Nephron (organoid): ENCODE measurements at regions not wholly inside any gene's neighbourhood (a gene's known extent, or its start where the extent isn't known, plus 50 kb on each side); places are given as distances from the start of the nearest gene placed in this dataset.

Experiments used
- H3K27ac Mint-ChIP-seq, 3 experiments: 2 replicates each; pipeline ENCODE4 v1.8.0; 2020; ENCODE audit warnings: mixed read lengths in 3 of 3, mild to moderate bottlenecking in 2 of 3, moderate library complexity in 1 of 3
- H3K27me3 Mint-ChIP-seq: 2 replicates; pipeline ENCODE4 v1.8.0; 2021; ENCODE audit warnings: low read depth, mild to moderate bottlenecking, moderate library complexity, mixed read lengths
- H3K36me3 Mint-ChIP-seq: 2 replicates; pipeline ENCODE4 v1.8.0; 2020; ENCODE audit warnings: low read depth, mixed read lengths
- H3K4me1 Mint-ChIP-seq: 2 replicates; pipeline ENCODE4 v1.8.0; 2020; ENCODE audit warnings: mixed read lengths
- H3K4me3 Mint-ChIP-seq, 3 experiments: 2 replicates each; pipeline ENCODE4 v1.8.0; 2020; ENCODE audit warnings: mild to moderate bottlenecking in 3 of 3, mixed read lengths in 3 of 3, moderate library complexity in 2 of 3
- H3K9me3 Mint-ChIP-seq: 2 replicates; pipeline ENCODE4 v1.8.0; 2020; ENCODE audit warnings: mixed read lengths
- CTCF ChIP-seq, 3 experiments: fragments of 200-600 bp; sonication (generic); IDR thresholded peaks; one replicate each; pipeline ENCODE4 v1.5.0; 2021; ENCODE audit warnings: antibody characterized with exemption in 3 of 3; ENCODE audit not compliant: unreplicated experiment in 3 of 3

GRCh38 chr16:22663389-22664064 lies 150.4 kb upstream of the HS3ST2 start:
- no peaks in the 10 kb centered on the region for H3K27me3 Mint-ChIP-seq
- no peaks in the 10 kb centered on the region for H3K9me3 Mint-ChIP-seq
- H3K27ac Mint-ChIP-seq = no peak overlapping the region
- H3K4me1 Mint-ChIP-seq = no peaks in the 10 kb centered on the region
- no peaks in the 10 kb centered on the region for H3K36me3 Mint-ChIP-seq
- no peak overlapping the region for H3K4me3 Mint-ChIP-seq
- TF ChIP-seq CTCF (IDR thresholded peaks at IDR 0.05; ENCODE audit: unreplicated experiment in 3 of 3) = no peak

GRCh38 chr16:22664132-22664531 lies 149.8 kb upstream of the HS3ST2 start:
- no peaks in the 10 kb centered on the region for H3K27me3 Mint-ChIP-seq
- H3K4me1 Mint-ChIP-seq = no peaks in the 10 kb centered on the region
- no peaks in the 10 kb centered on the region for H3K9me3 Mint-ChIP-seq
- no peaks in the 10 kb centered on the region for H3K36me3 Mint-ChIP-seq
- H3K4me3 Mint-ChIP-seq = no peak overlapping the region
- TF ChIP-seq CTCF (IDR thresholded peaks at IDR 0.05; ENCODE audit: unreplicated experiment in 3 of 3) = no peak
- no peak overlapping the region for H3K27ac Mint-ChIP-seq

- Mint-ChIP-seq H3K4me3 (no peak overlapping the region), H3K27me3 (no peaks in the 10 kb centered on the region), H3K9me3 (no peaks in the 10 kb centered on the region), H3K36me3 (no peaks in the 10 kb centered on the region), H3K27ac (no peak overlapping the region), H3K4me1 (no peaks in the 10 kb centered on the region)
- no peak for TF ChIP-seq CTCF (IDR thresholded peaks at IDR 0.05; ENCODE audit: unreplicated experiment in 3 of 3)
Observed at GRCh38 chr16:22664561-22664997, 149.4 kb upstream of the HS3ST2 start.

GRCh38 chr16:22665048-22665797 lies 148.7 kb upstream of the HS3ST2 start:
- TF ChIP-seq CTCF (IDR thresholded peaks at IDR 0.05; ENCODE audit: unreplicated experiment in 3 of 3) = no peak
- Mint-ChIP-seq H3K27me3 (no peaks in the 10 kb centered on the region), H3K4me3 (no peak overlapping the region), H3K27ac (no peak overlapping the region), H3K36me3 (no peaks in the 10 kb centered on the region), H3K9me3 (no peaks in the 10 kb centered on the region), H3K4me1 (no peaks in the 10 kb centered on the region)

DNA sequence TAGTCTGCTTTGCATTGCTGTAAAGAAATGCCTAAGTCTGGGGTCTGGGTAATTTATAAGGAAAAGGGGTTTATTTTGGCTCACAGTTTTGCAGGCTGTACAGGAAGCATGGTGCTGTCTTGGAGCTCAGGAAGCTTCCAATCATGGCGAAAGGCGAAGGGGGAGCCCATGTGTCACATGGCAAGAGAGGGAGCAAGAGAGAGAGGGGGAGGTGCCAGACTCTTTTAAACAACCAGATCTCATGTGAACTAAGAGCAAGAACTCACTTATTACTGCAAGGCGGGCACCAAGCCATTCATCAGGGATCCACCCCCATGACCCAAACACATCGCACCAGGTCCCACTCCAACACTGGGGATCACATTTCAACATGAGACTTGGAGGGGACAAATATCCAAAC lies 148.2 kb upstream of the HS3ST2 start:
- H3K36me3 Mint-ChIP-seq = no peaks in the 10 kb centered on the region
- H3K9me3 Mint-ChIP-seq = no peaks in the 10 kb centered on the region
- no peaks in the 10 kb centered on the region for H3K4me1 Mint-ChIP-seq
- no peak overlapping the region for H3K4me3 Mint-ChIP-seq
- H3K27ac Mint-ChIP-seq = no peak overlapping the region
- H3K27me3 Mint-ChIP-seq = no peaks in the 10 kb centered on the region
- no peak for TF ChIP-seq CTCF (IDR thresholded peaks at IDR 0.05; ENCODE audit: unreplicated experiment in 3 of 3)

DNA sequence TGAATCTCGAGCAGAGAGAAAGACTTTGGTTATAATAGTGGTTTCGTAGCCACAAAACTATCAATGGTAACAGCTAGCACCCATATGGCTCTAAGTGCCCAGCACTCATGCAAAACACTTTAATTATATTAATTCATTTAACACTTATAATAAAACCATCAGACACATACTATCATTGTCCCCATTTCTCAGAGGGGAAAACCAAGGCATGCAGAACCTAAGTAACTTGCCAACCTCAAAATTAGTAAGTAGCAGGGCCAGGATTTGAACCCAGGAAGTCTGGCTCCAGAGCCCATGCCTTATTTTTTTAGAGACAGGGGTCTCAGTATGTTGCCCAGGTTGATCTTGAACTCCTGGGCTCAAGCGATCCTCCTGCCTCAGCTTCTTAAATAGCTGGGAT lies 145.6 kb upstream of the HS3ST2 start:
- no peak for TF ChIP-seq CTCF (IDR thresholded peaks at IDR 0.05; ENCODE audit: unreplicated experiment in 3 of 3)
- no peak overlapping the region for H3K4me3 Mint-ChIP-seq
- H3K4me1 Mint-ChIP-seq = no peaks in the 10 kb centered on the region
- no peaks in the 10 kb centered on the region for H3K36me3 Mint-ChIP-seq
- H3K9me3 Mint-ChIP-seq = no peaks in the 10 kb centered on the region
- H3K27me3 Mint-ChIP-seq = no peaks in the 10 kb centered on the region
- H3K27ac Mint-ChIP-seq = no peak overlapping the region
